Non-pigmented ciliary epithelial cell (primary cell): ENCODE measurements at regions not wholly inside any gene's neighbourhood (a gene's known extent, or its start where the extent isn't known, plus 50 kb on each side); places are given as distances from the start of the nearest gene placed in this dataset.

Experiments used
- DNase-seq: peaks from one replicate; pipeline ENCODE4 v3.0.0-alpha.2; 2010; ENCODE audit warnings: low read depth

DNA sequence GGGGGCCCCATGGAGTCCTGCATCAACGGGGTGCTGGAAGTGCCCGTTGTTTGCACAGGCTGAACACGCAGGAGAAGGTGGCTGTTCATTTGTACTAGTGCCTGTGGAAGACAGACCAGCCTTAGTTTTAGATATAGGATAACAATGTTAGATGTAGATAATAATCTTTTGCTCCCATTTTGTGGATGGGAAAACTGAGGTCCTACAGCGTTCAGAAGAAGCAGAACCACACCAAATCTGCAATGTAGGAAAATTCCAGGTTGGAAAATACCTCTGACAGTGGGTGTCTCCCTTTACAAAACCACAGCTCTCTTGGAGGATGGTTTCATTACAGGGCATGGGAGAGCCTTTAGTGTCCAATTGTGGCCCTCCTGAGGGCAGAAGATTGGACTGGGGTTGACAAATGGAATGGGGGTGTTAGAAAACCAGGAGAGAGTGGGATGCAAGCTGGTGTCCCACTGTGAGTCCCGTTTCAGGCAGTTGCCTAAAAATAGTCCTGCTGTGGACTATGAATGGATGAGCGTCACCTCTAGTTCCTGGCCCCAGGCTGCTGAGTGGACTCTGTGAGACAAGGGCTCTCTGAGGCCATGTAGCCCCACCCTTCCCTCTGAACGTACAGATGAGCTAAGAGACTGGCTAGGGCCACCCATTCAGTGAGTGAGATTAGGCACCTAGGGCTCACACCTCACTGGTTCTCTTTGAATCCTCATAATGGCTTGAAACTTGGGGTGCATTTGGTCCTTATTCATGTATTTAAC is 508.8 kb downstream of the MN1 start:
- DNase-seq: no peak

DNA sequence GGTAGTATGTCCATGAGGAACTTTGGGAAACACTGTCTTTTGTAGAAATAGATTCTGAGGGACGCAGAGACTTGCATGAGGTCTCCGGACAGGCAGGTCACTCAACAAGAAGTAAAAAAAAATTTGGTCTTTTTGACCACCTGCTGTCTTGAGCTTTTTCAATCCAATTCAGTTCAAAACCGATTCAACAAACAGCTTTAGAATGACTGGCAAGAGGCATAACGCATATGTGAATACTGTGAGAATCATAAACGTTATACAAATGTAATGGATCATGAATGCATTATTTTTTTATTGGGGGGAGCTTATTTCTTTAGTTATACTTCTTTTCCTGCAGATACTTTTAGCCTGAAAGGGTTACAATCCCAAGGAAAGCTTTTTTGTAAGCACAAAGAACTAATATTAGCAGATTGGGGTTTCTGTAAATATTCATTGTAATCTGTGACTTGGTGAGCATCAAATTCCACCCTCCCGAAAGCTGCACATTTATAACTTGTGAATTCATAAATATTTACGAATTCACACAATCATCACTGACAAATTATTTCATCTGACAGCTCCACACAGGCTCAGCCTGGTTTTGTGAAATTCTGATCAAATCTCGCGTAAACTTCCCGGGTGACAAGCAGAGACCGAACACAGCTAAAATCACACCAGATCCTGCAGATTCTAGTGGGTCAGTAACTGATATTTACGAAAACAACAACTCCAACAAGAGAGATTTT is 507.7 kb downstream of the MN1 start:
- no peak for DNase-seq

- DNase-seq: no peak
Observed at GRCh38 chr22:27295040-27295439, 506.5 kb downstream of the MN1 start.

DNA sequence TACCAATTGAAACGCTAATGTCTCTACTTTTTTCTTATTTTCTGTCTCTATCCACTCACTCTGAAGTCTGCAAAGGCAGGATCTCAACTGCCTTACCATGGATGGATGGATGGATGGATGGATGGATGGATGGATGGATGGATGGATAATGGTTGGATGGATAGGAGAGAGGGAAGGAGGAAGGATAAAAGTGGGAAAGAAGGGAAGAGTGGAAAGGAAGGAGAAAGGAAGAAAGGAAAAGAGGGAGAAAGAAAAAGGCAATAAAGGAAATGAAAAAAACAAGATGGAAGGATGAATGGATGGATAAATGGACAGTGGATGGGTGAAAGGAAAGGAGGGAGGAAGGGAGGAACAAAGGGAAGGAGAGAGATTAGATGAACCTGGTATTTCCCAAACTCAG is 506.0 kb downstream of the MN1 start:
- DNase-seq: no peak

DNA sequence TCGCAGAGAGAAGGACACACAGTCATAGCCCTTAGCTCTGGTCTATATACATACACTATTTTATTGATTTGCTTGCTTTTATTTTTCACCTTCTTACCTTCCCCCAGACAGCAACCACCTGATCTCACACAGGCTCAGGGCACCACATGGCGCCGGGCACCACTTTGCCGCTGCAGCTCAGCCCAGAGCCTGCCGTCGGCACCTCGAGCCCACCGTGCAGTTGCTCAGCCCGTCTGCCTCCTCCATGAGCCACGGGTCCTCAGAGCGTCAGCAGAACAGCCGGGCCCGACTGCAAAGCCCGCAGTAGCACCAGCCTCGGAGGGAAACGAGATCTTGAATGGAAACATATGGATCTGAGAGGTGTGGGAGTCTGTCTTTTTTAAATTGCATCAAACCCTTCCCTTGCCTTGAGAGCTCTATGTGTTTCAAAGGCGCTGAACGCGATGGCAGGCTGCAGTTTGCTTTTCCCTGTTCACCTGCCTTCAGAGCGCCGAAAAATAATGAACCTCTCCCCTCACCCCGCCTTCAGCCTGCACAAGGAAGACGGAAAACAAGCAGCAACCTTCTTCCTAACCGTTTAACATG is 505.4 kb downstream of the MN1 start:
- no peak for DNase-seq

GRCh38 chr22:27297125-27297524 is 504.4 kb downstream of the MN1 start:
- no peak for DNase-seq

DNA sequence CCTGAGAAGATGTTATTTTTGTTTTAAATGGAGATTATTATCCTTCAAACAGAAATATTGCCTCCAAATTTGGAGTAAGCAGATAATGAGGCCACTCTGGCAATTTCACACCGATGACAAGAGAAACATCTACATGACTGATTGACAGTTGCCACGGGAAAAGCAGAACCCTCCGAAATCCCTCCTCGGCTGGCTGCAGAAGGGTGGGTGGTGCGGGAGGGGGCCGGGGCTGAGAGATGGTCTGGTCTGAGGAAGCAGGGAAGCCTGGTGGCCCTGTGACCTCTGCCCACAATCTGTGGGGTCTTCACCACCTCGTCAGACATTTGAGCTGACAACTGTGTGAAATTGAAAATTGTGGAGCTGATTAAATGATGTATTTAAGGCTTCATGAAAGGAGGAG is 503.2 kb downstream of the MN1 start:
- DNase-seq: no peak

DNA sequence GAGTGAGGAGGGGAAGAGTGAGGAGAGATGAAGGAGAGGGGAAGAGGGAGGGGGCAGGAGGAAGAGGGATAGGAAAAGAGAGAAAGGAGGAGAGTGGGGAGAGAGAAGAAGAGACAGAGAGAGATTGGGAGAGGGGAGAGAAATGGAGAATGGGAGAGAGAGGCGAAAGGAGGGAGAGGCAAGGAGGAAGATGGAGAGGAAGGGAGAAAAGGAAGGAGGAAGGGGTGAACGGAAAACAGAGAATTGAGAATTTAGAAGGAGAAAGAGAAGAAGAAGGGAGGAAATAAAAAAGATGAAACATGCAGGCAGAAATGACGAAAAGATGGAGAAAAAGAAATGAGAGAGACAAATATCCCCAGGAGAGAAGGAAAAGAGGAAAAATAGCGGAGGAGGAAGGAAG is 502.8 kb downstream of the MN1 start:
- DNase-seq: no peak

GRCh38 chr22:27299181-27300085 is 502.1 kb downstream of the MN1 start:
- DNase-seq: no peak

DNA sequence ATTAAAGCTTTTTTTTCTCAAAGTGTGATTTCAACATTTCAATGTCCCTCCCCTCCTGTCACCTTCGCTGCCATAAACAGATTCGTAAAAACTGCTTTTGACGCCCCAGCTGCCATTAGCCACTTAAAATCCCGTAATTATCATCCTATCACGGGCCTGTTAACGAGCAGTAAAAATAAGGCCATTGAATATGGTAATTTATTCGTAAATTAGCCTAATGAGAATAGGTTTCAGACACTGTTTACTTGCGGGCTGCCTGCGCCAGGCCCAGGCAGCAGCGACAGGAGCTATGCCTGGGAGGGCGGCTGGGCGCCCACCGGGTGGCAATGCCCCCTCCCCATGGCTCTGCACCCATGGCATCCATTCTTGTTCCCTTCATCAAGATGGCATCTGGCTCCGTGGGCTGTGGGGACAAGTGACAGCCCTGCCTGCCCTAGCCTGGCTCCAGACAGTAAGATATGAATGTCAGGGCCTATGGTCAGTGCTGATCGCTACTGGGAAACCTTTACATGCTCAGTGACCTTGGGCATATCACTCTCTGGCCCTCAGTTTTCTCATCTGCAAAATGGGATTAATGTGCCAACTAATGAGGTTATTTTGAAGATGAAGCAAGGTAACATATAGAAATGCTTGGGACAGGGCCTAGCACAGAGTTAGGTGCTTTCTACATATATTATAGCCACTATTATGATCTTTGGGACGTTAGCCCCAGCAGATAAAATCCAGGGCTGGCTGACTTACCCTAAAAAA is 500.8 kb downstream of the MN1 start:
- no peak for DNase-seq

- no peak for DNase-seq
Observed at GRCh38 chr22:27302501-27302900, 499.1 kb downstream of the MN1 start.

DNA sequence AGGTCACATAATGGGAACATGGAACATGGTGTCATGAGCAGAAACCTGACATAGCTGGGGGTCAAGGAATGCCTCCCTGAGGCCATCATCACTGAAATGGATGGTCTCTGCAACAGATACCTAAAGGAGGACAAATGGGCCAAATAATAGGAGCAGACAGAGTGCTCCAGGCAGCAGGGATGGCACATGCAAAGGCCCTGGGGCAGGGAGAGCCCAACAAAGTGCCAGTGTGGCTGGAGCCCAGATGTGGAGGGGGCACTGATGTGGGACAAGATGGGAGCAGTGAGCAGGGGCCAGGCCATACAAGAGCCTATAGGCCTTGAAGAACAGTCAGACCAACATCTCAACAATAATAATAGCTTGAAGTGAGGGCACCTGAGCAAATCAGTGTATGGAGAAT is 497.8 kb downstream of the MN1 start:
- no peak for DNase-seq

GRCh38 chr22:27306771-27307170 is 494.8 kb downstream of the MN1 start:
- no peak for DNase-seq

- DNase-seq: no peak
Observed at GRCh38 chr22:27307545-27308247, 493.9 kb downstream of the MN1 start.

GRCh38 chr22:27308513-27308912 is 493.0 kb downstream of the MN1 start:
- no peak for DNase-seq

- DNase-seq: no peak
Observed at GRCh38 chr22:27309697-27310096, 491.9 kb downstream of the MN1 start.

- DNase-seq: no peak
Observed at GRCh38 chr22:27310966-27311697, 490.4 kb downstream of the MN1 start.

GRCh38 chr22:27311698-27312550 is 489.6 kb downstream of the MN1 start:
- DNase-seq: no peak

GRCh38 chr22:27312565-27312964 is 489.0 kb downstream of the MN1 start:
- DNase-seq: no peak
